Endometrium (tissue), 2 donors: ENCODE measurements at regions not wholly inside any gene's neighbourhood (a gene's known extent, or its start where the extent isn't known, plus 50 kb on each side); places are given as distances from the start of the nearest gene placed in this dataset.
"Not testable (repeated sequence)": the region's sequence is repeated elsewhere in the genome, so short reads cannot be mapped to it uniquely, and the experiment has no call there.

Source experiments
- FAIRE-seq: peaks from 2 replicates; lab custom pipeline; 2012; peaks lifted over from hg19 to GRCh38; lab: Jason Lieb, UNC
- donor health status: control.
- donor health status: control.

DNA sequence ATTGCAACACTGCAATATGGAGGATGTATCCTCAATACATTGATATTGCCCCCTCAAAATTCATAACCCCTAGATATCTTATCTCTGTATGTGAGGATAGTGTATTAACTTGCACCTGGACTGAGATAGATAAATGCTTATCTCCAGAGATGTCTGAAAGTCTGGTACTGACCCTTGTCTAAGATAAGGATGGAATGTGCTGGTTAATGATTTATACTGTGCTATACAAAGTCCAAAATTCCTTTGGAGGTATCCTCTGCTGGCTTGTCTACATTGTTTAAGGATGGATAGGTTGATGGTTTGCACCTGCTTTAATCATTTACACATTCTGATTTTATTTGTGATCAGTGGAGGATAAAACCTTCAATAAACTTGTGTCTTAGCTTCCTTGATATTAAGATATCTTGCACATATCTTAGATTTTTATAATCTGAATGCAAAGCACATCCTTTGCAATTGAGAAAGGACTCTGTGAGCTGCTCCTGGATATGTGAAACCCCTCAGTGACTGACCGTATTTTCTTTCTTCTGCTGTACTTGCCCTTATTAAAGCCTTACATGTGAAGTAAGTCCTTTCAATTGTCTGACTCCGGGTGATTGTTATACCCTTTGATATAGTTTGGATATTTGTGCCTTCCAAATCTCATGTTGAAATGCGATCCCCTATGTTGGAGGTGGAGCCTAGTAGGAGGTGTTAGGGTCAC, 430.3 kb upstream of the MAOA start:
- no peak for FAIRE-seq

DNA sequence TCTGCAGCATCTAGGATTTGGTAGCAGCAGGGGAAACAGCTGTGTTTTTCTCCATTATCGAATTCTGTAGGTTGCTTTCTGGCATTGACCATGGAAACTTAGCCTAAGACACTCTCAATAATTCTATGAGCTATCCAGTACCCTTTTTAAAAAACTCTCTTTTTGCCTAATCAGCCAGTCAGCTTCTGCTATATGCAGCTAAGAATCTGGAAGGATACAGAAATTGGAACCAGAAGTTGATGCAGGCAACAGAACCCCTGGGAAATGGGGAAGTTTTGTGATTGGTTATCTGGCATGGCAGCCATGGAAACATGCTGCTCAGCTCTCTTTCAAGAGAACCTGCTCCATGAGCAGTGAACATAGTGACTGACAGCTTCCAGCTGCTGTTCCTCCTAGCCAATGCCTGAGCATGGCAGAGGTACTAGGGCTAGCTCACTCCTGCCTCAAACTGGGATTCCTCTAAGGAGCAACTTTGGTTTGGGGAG, 417.6 kb upstream of the MAOA start:
- no peak for FAIRE-seq

DNA sequence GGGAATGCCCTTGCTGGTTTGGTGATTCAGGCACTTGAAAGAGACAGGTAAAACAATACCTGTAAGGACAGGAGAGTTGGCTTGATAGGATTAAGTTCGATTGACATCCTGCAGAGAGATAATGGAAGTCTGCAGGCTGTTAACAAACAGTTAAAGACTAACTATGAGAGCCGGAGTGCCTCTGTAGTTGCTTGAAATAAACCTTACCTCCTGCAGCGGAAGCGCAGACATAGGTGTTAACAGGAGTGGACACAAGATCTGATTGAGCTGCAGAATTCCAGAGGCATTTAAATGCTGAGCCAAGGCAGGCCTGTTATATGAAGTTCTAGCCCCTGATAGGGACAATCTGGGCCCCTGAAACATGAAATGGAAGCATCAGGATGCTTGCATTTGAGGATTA, 416.7 kb upstream of the MAOA start:
- FAIRE-seq = no peak

DNA sequence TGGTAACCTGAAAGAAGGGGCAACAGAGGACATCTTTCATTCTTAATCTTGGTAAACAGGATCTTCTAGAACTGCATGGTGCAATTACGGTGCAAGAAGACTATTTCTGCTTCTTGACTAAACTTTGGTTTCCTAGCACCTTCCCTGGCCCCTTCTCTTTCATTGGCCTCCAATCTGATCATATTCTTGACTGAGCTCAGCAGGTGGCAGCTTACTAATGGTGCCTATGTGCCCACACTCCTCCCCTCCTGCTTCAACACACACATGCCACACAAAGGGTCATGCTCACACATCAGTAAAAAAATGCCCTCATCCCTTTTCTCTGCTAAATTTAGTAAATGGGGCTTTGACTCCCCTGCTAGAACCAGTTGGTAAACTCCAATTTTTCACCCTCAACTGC, 400.5 kb upstream of the MAOA start:
- FAIRE-seq = no peak

DNA sequence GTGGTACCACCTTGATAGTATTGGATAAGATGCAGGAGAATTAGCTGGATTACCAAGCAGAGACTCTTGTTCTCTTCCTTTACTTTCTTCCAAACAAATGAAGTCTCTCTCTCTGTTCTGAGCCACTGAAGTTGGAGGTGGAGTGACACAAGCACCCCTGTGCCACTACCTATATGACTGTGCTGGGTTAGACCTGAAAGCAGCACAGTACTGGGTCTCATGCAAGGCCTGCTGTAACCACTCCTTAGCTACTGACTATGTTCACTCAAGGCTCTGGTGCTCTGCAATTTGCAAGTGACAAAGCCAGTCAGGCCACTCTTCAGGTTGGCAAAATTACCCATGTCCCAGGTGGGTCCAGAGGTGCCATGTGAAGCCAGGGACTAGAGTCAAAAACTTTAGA, 389.6 kb upstream of the MAOA start:
- FAIRE-seq = no peak

DNA sequence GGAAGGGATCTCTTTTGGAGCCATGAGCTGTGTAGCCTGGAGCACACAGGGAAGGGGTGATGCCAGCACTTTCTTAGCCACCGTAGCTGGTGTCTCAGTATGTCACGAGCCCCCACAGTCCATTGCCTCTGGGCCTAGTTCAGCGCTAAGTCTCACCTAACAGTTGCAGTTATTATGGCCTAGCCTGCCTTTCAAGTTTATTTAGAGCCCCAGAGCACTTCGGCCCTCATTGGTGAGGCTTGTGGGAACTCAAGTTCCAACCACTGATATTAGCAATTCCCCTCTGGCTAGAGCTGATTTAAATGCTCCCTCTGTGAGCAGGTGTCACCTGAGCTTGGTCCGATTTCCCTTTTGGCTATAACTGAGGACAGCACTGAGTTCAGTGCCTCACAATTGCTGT, 388.4 kb upstream of the MAOA start:
- no peak for FAIRE-seq

DNA sequence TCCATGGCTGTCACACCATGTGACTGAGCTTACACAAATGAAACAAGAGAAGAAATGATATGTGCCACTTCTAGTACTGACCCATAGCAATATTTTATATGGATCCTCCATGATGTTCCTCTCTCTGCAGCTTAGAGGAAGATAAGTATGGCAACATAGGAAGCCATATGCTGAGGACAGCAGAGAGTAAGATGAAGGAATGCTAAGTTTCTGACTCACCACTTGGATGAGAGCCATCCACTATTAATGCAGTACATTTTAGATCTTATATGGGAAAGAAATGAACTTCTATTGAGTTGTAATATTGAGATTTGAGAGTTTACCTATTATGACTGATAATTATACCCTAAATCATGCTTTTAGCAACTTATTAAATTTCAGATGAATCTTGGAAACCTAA, 386.9 kb upstream of the MAOA start:
- FAIRE-seq = no peak

DNA sequence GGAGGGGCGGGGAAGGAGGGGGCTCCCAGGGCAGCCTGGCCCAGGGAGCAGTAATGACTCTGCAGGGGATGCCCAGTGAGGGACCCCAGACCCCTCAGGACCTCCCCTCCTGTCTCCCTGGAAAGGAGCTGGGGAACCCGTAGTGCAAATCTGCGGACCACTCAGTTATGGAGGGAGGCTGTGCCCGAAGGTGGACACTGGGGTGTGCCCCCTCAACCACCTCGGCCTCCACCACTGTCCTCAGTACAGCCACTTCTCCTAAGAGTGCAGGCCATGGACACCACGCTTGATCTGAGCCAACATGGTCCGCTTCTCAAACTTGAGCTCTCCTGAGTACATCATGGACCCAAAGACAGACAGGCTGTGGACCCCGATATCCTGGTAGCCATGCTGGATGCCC, 378.2 kb upstream of the MAOA start:
- FAIRE-seq = no peak

DNA sequence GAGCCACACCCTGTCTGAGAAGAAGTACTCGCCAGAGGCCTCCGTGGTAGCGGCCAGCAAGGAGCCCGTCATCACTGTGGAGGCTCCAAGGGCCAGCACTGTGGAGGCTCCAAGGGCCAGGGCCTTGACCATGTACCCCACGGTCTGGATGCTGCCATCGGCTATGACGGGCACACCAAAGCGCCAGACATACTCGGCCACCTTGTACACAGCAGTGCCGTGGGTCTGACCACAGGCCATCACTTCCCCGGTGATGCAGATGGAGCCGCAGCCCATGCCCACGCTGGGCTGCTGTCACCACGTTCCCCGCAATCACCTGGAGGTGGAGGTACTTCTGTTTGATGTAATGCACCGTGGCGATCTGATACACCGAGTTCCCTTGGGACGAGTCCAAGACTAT, 377.7 kb upstream of the MAOA start:
- FAIRE-seq = no peak

DNA sequence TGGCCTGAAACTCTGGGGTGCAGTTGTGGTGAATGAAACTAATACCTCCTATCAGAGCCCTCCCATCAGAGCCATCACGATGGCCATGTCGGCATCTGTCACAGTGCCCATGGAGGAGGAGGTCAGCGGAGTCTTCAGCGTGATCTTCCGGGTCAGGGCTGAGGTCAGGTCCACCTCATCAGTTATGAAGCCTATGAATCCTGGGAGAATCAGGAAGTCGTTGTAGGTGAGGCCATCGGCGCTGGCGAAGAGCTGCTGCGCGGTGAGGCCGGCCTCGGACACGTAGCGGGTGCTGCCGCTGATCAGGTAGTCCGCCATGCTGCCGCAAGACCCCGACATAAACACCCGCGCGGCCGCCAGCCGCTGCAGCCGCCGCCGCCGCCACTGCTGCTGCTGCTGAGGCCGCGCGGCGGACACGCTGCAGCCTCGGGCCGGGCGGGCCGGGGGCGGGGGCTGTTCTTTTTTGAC, 376.7 kb upstream of the MAOA start:
- no peak for FAIRE-seq

DNA sequence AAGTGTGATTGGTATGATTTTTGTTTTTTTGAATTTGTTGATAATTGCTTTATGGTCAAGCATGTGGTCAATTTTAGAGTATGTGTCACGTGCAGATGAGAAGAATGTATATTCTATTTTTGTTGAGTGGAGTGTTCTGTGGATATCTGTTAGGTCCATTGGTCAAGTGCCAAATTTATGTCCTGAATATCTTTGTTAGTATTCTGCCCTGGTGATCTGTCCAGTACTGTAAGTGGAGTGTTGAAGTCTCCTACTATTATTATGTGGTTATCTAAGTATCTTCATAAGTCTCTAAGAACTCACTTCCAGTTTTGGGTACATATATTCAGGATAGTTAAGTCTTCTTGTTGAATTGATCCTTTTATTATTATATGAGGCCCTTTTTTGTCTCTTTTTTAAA, 372.9 kb upstream of the MAOA start:
- FAIRE-seq = no peak

DNA sequence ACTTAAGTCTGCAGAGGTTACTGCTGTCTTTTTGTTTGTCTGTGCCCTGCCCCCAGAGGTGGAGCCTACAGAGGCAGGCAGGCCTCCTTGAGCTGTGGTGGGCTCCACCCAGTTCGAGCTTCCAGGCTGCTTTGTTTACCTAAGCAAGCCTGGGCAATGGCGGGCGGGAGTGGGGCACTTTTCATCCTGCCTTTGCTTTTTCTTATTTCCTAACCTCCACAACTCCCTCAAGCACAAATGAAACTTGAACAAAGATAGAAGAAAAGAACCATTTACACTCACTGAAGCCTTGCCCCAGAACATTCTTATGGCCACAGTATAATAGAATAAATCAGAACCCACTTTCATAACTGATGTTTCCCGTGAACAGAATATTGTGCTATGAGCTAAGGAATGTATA, 344.5 kb upstream of the MAOA start:
- not testable (repeated sequence) for FAIRE-seq

DNA sequence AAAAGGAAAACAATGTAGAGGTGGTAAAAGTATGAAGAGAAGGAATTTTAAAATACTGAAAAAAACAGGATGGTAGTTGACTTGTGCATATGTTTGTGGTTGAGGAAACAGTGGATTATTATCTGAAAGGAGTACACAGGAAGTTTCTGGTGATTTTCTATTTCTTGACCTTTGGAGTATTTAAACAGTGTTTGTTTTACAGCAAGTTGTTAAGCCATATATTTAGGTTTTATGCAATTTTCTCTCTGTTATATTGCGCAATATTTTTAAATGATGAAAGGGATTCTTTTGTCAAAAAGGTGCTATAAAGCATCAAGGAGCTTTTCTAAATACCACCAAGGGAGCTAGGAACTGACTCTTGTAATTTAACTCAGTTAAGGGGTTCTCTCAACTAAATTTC, 343.1 kb upstream of the MAOA start:
- no peak for FAIRE-seq

DNA sequence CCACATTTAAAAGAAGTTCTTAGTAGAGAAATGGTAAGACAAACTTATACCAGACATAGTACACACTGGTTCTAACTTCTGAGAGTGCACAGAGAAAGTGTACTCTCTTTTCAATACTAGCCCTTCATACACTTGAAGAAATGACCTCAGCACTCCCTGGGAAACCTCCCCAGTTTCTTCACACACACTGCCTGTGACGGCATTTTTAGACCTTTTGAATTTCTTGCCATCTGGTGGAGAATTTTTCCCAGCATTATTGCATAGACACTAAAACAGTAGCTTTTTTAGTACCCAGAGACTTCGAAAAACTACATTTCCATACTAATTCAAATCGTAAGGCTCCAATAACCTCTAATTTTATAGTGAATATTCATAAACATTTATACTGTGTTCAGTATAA, 341.6 kb upstream of the MAOA start:
- FAIRE-seq = no peak

DNA sequence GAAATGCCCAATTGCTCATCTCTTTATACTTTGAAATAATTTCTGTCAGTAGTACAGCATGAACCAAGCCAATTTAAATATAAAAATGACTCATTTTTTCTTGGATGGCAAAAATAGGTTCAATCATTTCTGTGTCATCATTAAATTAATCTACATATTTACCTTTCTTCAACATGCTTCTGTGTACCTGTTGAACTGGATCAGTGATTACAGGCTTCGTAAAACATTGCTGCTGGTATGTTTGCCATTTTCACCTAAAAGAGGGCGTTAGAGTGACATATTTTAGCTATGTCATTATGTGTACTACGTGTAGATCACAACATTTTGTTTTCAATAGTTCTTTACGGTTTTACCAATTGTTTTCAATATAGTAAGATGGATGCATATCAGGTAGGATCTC, 340.5 kb upstream of the MAOA start:
- no peak for FAIRE-seq

DNA sequence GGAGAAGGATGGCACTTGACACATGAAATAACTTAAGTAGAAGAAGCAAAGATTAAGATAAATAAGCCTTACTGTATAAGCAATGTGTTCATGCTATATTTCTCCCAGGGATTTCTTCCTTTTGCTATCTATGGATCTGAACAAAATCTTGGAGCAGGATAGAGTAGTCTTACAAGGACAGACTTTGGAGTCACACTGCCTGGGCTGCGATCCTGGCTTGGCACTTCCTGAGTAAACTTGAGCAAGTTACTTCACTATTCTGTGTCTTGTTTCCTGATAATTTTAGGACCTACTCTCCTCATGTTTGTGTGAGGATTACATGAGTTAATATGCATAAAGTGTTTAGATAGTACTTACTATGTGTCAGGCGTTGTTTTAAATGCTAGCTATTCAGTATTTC, 340.0 kb upstream of the MAOA start:
- FAIRE-seq = no peak

DNA sequence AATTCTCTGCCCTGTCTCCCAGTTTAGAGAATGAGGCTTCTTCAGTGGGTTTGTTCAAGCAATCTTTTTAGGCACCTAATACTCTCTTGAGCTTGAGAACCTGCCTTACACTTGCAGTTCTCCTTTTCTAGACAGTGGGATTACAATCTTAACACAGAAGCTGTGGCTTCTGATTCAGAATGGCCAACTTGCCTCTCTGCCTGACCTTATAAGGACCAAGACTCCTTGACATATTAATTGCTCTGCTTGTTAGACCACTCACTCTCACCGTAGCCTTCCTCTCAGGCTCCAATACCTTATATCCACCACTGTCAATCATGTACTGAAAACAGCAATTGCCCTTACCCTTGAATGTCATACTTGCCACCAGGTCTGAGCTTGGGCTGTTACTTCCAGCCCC, 338.7 kb upstream of the MAOA start:
- no peak for FAIRE-seq

DNA sequence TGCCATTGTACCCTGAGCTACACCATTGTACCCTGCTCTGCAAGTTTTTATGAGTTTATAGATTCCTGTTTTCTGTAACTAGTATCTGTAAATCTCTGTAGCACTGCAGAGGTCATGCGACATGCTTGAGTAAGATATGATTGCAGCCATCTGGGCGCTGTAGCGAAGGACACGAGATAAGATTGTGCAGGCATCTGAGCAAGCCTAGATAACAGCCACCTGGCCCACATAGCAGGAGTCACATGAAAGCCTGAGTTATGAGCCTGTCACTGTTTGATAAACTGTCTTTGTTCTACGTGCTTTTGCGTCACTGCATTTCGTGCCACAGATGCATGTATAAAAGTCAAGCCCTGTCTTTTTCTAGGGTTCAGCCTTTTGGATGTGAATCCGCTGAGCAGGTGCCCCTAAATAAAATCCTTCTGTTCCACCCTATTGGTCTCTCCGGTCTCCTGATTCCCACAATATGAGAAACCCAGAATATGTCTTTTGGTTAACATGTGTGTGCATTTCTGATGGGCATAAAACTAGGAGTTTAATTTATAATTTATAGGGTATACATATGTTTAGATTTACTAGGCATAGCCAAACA, 327.6 kb upstream of the MAOA start:
- no peak for FAIRE-seq

DNA sequence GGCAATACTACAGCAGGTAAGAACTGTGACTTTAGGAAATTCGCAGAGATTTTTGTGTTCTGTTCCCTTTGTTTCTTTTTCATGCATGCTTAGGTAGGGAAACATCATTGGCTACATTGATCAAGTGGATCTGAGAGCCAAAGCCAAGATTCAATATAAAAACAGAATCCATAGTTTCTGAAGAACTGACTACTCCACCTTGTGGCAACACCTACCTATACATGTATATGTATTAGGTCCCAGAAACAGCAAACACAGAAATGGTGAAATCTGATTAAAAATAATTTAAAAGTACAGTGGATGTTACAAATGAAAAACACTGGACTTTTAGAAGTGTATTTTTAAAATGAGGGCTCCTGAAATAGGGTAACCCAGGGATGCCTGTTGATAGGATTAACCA, 322.6 kb upstream of the MAOA start:
- no peak for FAIRE-seq

DNA sequence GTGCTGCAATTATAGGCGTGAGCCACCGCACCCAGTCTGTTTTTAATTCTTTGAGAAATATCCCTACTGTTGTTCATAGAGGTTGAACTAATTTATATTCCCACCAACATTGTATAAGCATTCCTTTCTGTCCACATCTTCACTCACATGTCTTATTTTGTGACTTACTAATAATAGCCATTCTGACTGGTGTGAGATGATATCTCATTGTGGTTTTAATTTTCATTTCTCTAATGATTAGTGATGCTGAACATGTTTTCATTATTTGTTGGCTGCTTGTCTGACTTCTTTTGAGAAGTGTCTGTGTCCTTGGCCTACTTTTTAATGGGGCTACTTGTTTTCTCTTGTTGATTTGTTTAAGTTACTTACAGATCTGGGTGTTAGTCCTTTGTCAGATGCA, 310.9 kb upstream of the MAOA start:
- no peak for FAIRE-seq

DNA sequence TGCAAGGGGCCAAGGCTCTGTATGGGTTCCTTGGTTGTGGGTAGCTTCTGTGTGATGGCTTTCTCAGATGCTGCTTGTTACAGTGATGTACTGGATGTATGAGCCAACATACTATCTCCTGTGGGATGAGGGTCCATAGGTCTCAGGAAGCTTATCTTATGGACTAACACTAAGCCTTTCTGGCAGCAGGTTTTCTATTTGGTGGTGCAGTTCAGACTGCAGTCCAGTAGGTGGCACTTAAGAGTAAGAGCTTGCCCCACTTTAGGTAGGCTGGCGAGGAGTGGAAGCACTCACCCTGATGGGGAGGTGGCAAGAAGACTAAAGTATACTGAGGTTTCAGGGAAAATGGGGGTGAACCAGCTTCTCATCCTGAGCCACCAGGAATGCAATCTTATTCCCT, 306.7 kb upstream of the MAOA start:
- no peak for FAIRE-seq

DNA sequence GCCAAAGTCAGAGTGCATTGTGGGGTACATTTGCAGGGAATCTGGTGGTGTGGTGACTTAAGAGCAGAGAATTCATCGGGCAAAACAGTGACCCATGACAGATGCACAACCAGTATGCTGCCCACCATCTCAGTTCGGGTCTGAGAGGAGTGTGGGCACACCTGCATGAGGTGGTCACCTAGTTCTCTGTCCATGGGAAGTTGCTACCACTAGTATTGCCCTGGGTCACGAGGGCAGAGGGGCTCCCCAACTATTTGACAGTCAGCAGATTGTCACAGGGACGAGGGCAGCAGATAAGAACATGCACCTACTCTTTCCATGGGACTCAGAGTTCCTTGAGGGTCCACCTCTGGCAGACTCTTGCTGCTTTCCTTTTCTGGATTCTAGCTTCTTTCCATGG, 305.2 kb upstream of the MAOA start:
- FAIRE-seq = no peak

DNA sequence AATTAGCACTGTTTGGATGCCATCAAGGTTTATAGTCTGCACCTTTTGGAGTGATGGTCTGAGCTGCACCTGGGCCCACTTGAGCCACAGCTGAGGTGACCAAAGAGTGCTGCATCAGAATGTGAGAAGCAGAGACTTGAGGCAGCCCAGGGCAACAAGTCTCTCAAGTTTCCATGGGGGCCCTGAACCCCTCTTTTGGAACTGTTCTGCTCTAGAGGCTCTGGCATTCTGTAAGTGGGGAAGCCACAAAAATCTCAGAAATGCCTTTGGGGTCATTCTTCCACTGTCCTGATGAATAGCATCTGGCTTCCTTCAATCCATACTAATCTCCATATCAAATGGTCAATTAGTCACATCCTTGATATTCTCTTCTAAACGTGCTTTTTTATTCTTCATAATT, 298.4 kb upstream of the MAOA start:
- no peak for FAIRE-seq

DNA sequence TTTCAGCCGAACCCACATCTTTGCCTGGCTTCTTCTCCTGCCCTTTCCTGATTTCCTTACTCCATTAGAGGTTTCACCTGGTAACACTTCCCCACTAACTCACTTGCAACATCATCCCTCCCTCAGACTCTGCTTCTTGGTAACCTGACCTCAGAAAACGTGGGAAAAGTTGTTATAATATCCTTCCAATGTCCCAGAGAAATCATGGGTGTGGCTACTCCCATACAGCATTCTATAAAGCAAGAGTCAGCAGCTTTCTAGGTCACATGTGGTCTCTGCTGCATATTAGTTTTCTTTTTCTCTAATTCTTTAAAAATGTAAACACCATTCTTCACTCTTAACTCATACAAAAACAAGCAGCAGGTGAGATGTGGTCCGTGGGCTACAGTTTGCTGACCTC, 283.1 kb upstream of the MAOA start:
- FAIRE-seq = no peak
